CD14-positive monocyte (primary cell): ENCODE measurements at regions not wholly inside any gene's neighbourhood (a gene's known extent, or its start where the extent isn't known, plus 50 kb on each side); places are given as distances from the start of the nearest gene placed in this dataset.

Experiments
- DNase-seq, 3 donors: peaks; one replicate each; pipeline ENCODE4 v3.0.0-alpha.2; 2011 to 2022
- H2AFZ ChIP-seq: 2 replicates; pipeline ENCODE4 v1.6.0; 2012; ENCODE audit warnings: mild to moderate bottlenecking, low read depth, low read length, inconsistent platforms; ENCODE audit not compliant: insufficient read depth, poor library complexity, severe bottlenecking
- H3K27ac ChIP-seq, 2 donors: 1 replicate in 1 of 2; 2 replicates in 1 of 2; pipeline ENCODE4 v1.5.1; 2012 to 2013; ENCODE audit warnings: low read length in 2 of 2, control low read depth in 1 of 2, inconsistent platforms in 1 of 2, low read depth in 1 of 2, mild to moderate bottlenecking in 1 of 2
- H3K27me3 ChIP-seq, 2 donors: one replicate each; pipeline versions ENCODE4 v1.6.0 to v1.6.1; 2011 to 2013; ENCODE audit warnings: low read length in 2 of 2; ENCODE audit not compliant: control insufficient read depth in 2 of 2, insufficient read depth in 2 of 2
- H3K36me3 ChIP-seq, 2 donors: replicated peaks in 1 of 2; 1 replicate in 1 of 2; 2 replicates in 1 of 2; pipeline versions ENCODE4 v1.5.1 to v1.6.1; 2012 to 2013; ENCODE audit warnings: low read length in 2 of 2, control low read depth in 1 of 2, inconsistent platforms in 1 of 2, mild to moderate bottlenecking in 1 of 2; ENCODE audit not compliant: insufficient read depth in 2 of 2, control insufficient read depth in 1 of 2
- H3K4me1 ChIP-seq, 2 donors: 1 replicate in 1 of 2; 2 replicates in 1 of 2; pipeline versions ENCODE4 v1.5.1 to v1.6.1; 2012 to 2013; ENCODE audit warnings: low read length in 2 of 2, control low read depth in 1 of 2, inconsistent platforms in 1 of 2, mild to moderate bottlenecking in 1 of 2, moderate library complexity in 1 of 2; ENCODE audit not compliant: insufficient read depth in 2 of 2, control insufficient read depth in 1 of 2
- H3K4me2 ChIP-seq: replicated peaks from 2 replicates; pipeline ENCODE3; 2012; ENCODE audit warnings: low read length, moderate library complexity, mild to moderate bottlenecking; ENCODE audit not compliant: poor library complexity, severe bottlenecking; ENCODE audit errors: extremely low read depth
- H3K4me3 ChIP-seq, 3 experiments: fragments of 200-600 bp in 1 of 3; sonication (generic) in 1 of 3; replicated peaks in 1 of 3; 1 replicate in 2 of 3; 2 replicates in 1 of 3; pipeline ENCODE4 v1.5.1; 2011 to 2013; ENCODE audit warnings: low read length in 3 of 3, mild to moderate bottlenecking in 3 of 3, control low read depth in 2 of 3, low read depth in 2 of 3, inconsistent platforms in 1 of 3, moderate library complexity in 1 of 3
- H3K79me2 ChIP-seq: 2 replicates; pipeline ENCODE4 v1.6.0; 2012; ENCODE audit warnings: mild to moderate bottlenecking, control low read depth, inconsistent platforms, low read length, moderate library complexity; ENCODE audit not compliant: insufficient read depth
- H3K9ac ChIP-seq: 2 replicates; pipeline ENCODE4 v1.6.0; 2017; ENCODE audit warnings: low read length, mild to moderate bottlenecking; ENCODE audit not compliant: insufficient read depth, poor library complexity, severe bottlenecking
- H3K9me3 ChIP-seq, 2 donors: replicated peaks in 1 of 2; 1 replicate in 1 of 2; 2 replicates in 1 of 2; pipeline versions ENCODE4 v1.5.1 to v1.6.1; 2012 to 2013; ENCODE audit warnings: low read length in 2 of 2, control low read depth in 1 of 2; ENCODE audit not compliant: control insufficient read depth in 1 of 2, insufficient read depth in 1 of 2
- H4K20me1 ChIP-seq: 2 replicates; pipeline ENCODE4 v1.6.0; 2012; ENCODE audit warnings: mild to moderate bottlenecking, low read length, control low read depth, moderate library complexity; ENCODE audit not compliant: insufficient read depth
- H3K27ac Mint-ChIP-seq, 7 donors: one replicate each; pipeline ENCODE4 v1.8.0; 2020; ENCODE audit warnings: mild to moderate bottlenecking in 7 of 7, mixed read lengths in 7 of 7, moderate library complexity in 6 of 7, inconsistent platforms in 2 of 7
- H3K27me3 Mint-ChIP-seq, 3 donors: one replicate each; pipeline ENCODE4 v1.8.0; 2021 to 2022; ENCODE audit warnings: low read depth in 3 of 3, mild to moderate bottlenecking in 3 of 3, mixed read lengths in 3 of 3, moderate library complexity in 3 of 3, inconsistent platforms in 1 of 3
- H3K36me3 Mint-ChIP-seq, 2 donors: one replicate each; pipeline ENCODE4 v1.8.0; 2020; ENCODE audit warnings: mixed read lengths in 2 of 2, inconsistent platforms in 1 of 2, mild to moderate bottlenecking in 1 of 2
- H3K4me1 Mint-ChIP-seq: one replicate; pipeline ENCODE4 v1.8.0; 2020; ENCODE audit warnings: mild to moderate bottlenecking, mixed read lengths
- H3K4me3 Mint-ChIP-seq, 2 donors: one replicate each; pipeline ENCODE4 v1.8.0; 2020; ENCODE audit warnings: mild to moderate bottlenecking in 2 of 2, mixed read lengths in 2 of 2, moderate library complexity in 1 of 2
- H3K9me3 Mint-ChIP-seq, 7 donors: one replicate each; pipeline ENCODE4 v1.8.0; 2020 to 2022; ENCODE audit warnings: mixed read lengths in 7 of 7, mild to moderate bottlenecking in 6 of 7, moderate library complexity in 6 of 7, inconsistent platforms in 2 of 7
- CTCF ChIP-seq: fragments of 200-600 bp; IDR thresholded peaks from one replicate; pipeline ENCODE4 v1.8.0; 2022; ENCODE audit warnings: antibody characterized with exemption, mild to moderate bottlenecking
- WGBS: methylation state at CpG from one replicate; pipeline ENCODE4 v1.1.5; 2013; ENCODE audit warnings: missing lambda C conversion rate; ENCODE audit not compliant: insufficient coverage; 5-methylcytosine and 5-hydroxymethylcytosine counted together
- intact Hi-C, 2 donors: fragments of 100-400 bp; cut with micrococcal nuclease; formaldehyde crosslinking; loops; one replicate each; pipeline versions ENCODE4 v1.15.0 to v1.15.1; 2023

GRCh38 chr4:127155116-127155515 is 477.6 kb upstream of the INTU start:
- H3K27ac ChIP-seq = no peak overlapping the region
- H2AFZ ChIP-seq = no peak overlapping the region
- no peak overlapping the region for H3K27ac Mint-ChIP-seq
- intact Hi-C loops = no loop called here
- DNase-seq = no peak
- no peaks in the 10 kb centered on the region for H3K9me3 ChIP-seq
- H3K36me3 Mint-ChIP-seq = no peaks in the 10 kb centered on the region
- H3K4me3 Mint-ChIP-seq = no peak overlapping the region
- H3K4me3 ChIP-seq = no peak overlapping the region
- H3K4me1 ChIP-seq = no peaks in the 10 kb centered on the region
- peaks cover 0 to 2% (median 0%) of the 10 kb centered on the region in 3 donors for H3K27me3 Mint-ChIP-seq
- no peak overlapping the region for H3K4me2 ChIP-seq
- H3K9ac ChIP-seq = no peak overlapping the region
- no peaks in the 10 kb centered on the region for H3K4me1 Mint-ChIP-seq
- no peaks in the 10 kb centered on the region for H3K27me3 ChIP-seq
- H4K20me1 ChIP-seq = no peaks in the 10 kb centered on the region
- TF ChIP-seq CTCF = no peak
- no peaks in the 10 kb centered on the region for H3K79me2 ChIP-seq
- H3K9me3 Mint-ChIP-seq = peaks cover 0 to 3% (median 0%) of the 10 kb centered on the region in 7 donors
- H3K36me3 ChIP-seq = no peaks in the 10 kb centered on the region
- WGBS = no CpG with 5 or more reads among the region's 2 CpGs

GRCh38 chr4:127155555-127155954 is 477.2 kb upstream of the INTU start:
- DNase-seq = no peak
- no peaks in the 10 kb centered on the region for H3K79me2 ChIP-seq
- H2AFZ ChIP-seq = no peak overlapping the region
- no peak overlapping the region for H3K27ac ChIP-seq
- Mint-ChIP-seq H3K4me1 (no peaks in the 10 kb centered on the region), H3K27ac (no peak overlapping the region), H3K4me3 (no peak overlapping the region), H3K9me3 (peaks cover 0 to 3% (median 0%) of the 10 kb centered on the region in 7 donors), H3K36me3 (no peaks in the 10 kb centered on the region), H3K27me3 (no peaks in the 10 kb centered on the region)
- H3K4me2 ChIP-seq = no peak overlapping the region
- WGBS = no CpG with 5 or more reads among the region's 1 CpG
- H3K27me3 ChIP-seq = no peaks in the 10 kb centered on the region
- no peaks in the 10 kb centered on the region for H3K9me3 ChIP-seq
- no peaks in the 10 kb centered on the region for H4K20me1 ChIP-seq
- no peak overlapping the region for H3K9ac ChIP-seq
- H3K36me3 ChIP-seq = no peaks in the 10 kb centered on the region
- H3K4me3 ChIP-seq = no peak overlapping the region
- no peak for TF ChIP-seq CTCF
- intact Hi-C loops = no loop called here
- H3K4me1 ChIP-seq = no peaks in the 10 kb centered on the region
